ENCODE measurements at regions not wholly inside any gene's neighbourhood (a gene's known extent, or its start where the extent isn't known, plus 50 kb on each side); places are given as distances from the start of the nearest gene placed in this dataset.

GRCh38 chr16:79466111-79466510 is 134.4 kb downstream of the MAF start:
- Histone ChIP-seq H3K9me3 (no peaks in the 10 kb centered on the region), H3K4me1 (peaks cover 0 to 48% (median 0%) of the 10 kb centered on the region in 3 donors), H3K4me3 (no peak overlapping the region), H3K27me3 (no peaks in the 10 kb centered on the region), H3K36me3 (no peaks in the 10 kb centered on the region), H3K27ac (peak overlapping the region in 3 of 4 donors; percentile 30 to 55 (median 50))
- 42 to 44% methylated on average over 2 of the region's 2 CpGs for WGBS, 2 donors
- TF ChIP-seq CTCF (IDR thresholded peaks at IDR 0.05) (no peak), POLR2A (IDR thresholded peaks at IDR 0.05) (no peak)
- DNase-seq: no peak
- intact Hi-C loops (cut with DNase I): no loop called here

GRCh38 chr16:79463841-79464240 is 136.7 kb downstream of the MAF start:
- H3K27me3 ChIP-seq: no peaks in the 10 kb centered on the region
- intact Hi-C loops (cut with DNase I): no loop called here
- H3K9me3 ChIP-seq: no peaks in the 10 kb centered on the region
- no peaks in the 10 kb centered on the region for H3K36me3 ChIP-seq
- H3K4me3 ChIP-seq: no peak overlapping the region
- 47 to 78% methylated on average over 5 of the region's 5 CpGs for WGBS, 2 donors
- no peak for DNase-seq
- H3K27ac ChIP-seq: no peak overlapping the region
- TF ChIP-seq POLR2A (IDR thresholded peaks at IDR 0.05) (no peak), CTCF (IDR thresholded peaks at IDR 0.05) (no peak)
- H3K4me1 ChIP-seq: peaks cover 0 to 46% (median 0%) of the 10 kb centered on the region in 3 donors

GRCh38 chr16:79456036-79456435 is 144.5 kb downstream of the MAF start:
- Histone ChIP-seq H3K4me3 (no peak overlapping the region), H3K4me1 (no peaks in the 10 kb centered on the region), H3K27me3 (no peaks in the 10 kb centered on the region), H3K9me3 (no peaks in the 10 kb centered on the region), H3K36me3 (no peaks in the 10 kb centered on the region), H3K27ac (no peak overlapping the region)
- intact Hi-C loops (cut with DNase I): no loop called here
- no peak for DNase-seq
- TF ChIP-seq POLR2A (IDR thresholded peaks at IDR 0.05): no peak
- TF ChIP-seq CTCF (IDR thresholded peaks at IDR 0.05): no peak
- WGBS, 2 donors: 87 to 88% methylated on average over 4 of the region's 4 CpGs

- intact Hi-C loops (cut with DNase I): no loop called here
- Histone ChIP-seq H3K27me3 (no peaks in the 10 kb centered on the region), H3K4me3 (no peak overlapping the region), H3K27ac (no peak overlapping the region), H3K4me1 (no peaks in the 10 kb centered on the region), H3K36me3 (no peaks in the 10 kb centered on the region), H3K9me3 (no peaks in the 10 kb centered on the region)
- no peak for TF ChIP-seq CTCF (IDR thresholded peaks at IDR 0.05)
- DNase-seq: no peak
- WGBS, 2 donors: 81 to 87% methylated on average over 8 of the region's 8 CpGs
Measured at GRCh38 chr16:79452671-79453070, 147.9 kb downstream of the MAF start.

- DNase-seq: no peak
- Histone ChIP-seq H3K27me3 (no peaks in the 10 kb centered on the region), H3K9me3 (no peaks in the 10 kb centered on the region), H3K4me1 (no peaks in the 10 kb centered on the region), H3K36me3 (no peaks in the 10 kb centered on the region), H3K4me3 (no peak overlapping the region), H3K27ac (no peak overlapping the region)
- intact Hi-C loops (cut with DNase I): no loop called here
- TF ChIP-seq POLR2A (IDR thresholded peaks at IDR 0.05) (no peak), CTCF (IDR thresholded peaks at IDR 0.05) (no peak)
- 58 to 61% methylated on average over 4 of the region's 4 CpGs for WGBS, 2 donors
Measured at GRCh38 chr16:79451196-79451816, 149.2 kb downstream of the MAF start.

Measured in esophagus squamous epithelium (tissue), 5 donors.